Kidney epithelial cell (primary cell): ENCODE measurements at regions not wholly inside any gene's neighbourhood (a gene's known extent, or its start where the extent isn't known, plus 50 kb on each side); places are given as distances from the start of the nearest gene placed in this dataset.

Experiments used
- DNase-seq: peaks from one replicate; pipeline ENCODE4 v3.0.0-alpha.2; 2010; ENCODE audit warnings: low read depth
- H3K27me3 ChIP-seq: 2 replicates; pipeline ENCODE4 v1.6.0; 2011; ENCODE audit warnings: low read length; ENCODE audit not compliant: control insufficient read depth, insufficient read depth
- H3K36me3 ChIP-seq: 2 replicates; pipeline ENCODE4 v1.5.1; 2011; ENCODE audit warnings: low read length; ENCODE audit not compliant: control insufficient read depth, insufficient read depth
- H3K4me3 ChIP-seq: 2 replicates; pipeline ENCODE4 v1.5.1; 2011; ENCODE audit warnings: low read depth, mild to moderate bottlenecking, control low read depth, low read length
- CTCF ChIP-seq: IDR thresholded peaks from 2 replicates; pipeline ENCODE4 v1.5.1; 2011; ENCODE audit warnings: mild to moderate bottlenecking, moderate library complexity, low read length, control low read depth, inconsistent platforms; ENCODE audit not compliant: insufficient read depth, poor library complexity, severe bottlenecking

GRCh38 chr1:38297842-38298241 is 251.2 kb upstream of the POU3F1 start:
- peaks cover 3% of the 10 kb centered on the region for H3K27me3 ChIP-seq
- DNase-seq = no peak
- H3K36me3 ChIP-seq = no peaks in the 10 kb centered on the region
- H3K4me3 ChIP-seq = no peak overlapping the region
- TF ChIP-seq CTCF = no peak

- DNase-seq = no peak
- H3K4me3 ChIP-seq = no peak overlapping the region
- H3K27me3 ChIP-seq = peaks cover 6% of the 10 kb centered on the region
- TF ChIP-seq CTCF = no peak
- H3K36me3 ChIP-seq = no peaks in the 10 kb centered on the region
These were observed 250.7 kb upstream of the POU3F1 start for GRCh38 chr1:38297246-38297645.

- Histone ChIP-seq H3K4me3 (no peak overlapping the region), H3K27me3 (peaks cover 13% of the 10 kb centered on the region), H3K36me3 (no peaks in the 10 kb centered on the region)
- TF ChIP-seq CTCF = no peak
- DNase-seq = no peak
These were observed 249.5 kb upstream of the POU3F1 start for GRCh38 chr1:38296047-38296446.

GRCh38 chr1:38293567-38293966 is 247.0 kb upstream of the POU3F1 start:
- DNase-seq = no peak
- TF ChIP-seq CTCF = no peak
- Histone ChIP-seq H3K36me3 (no peaks in the 10 kb centered on the region), H3K27me3 (peaks cover 16% of the 10 kb centered on the region), H3K4me3 (no peak overlapping the region)

- H3K4me3 ChIP-seq = no peak overlapping the region
- DNase-seq = no peak
- H3K36me3 ChIP-seq = no peaks in the 10 kb centered on the region
- TF ChIP-seq CTCF = no peak
- peaks cover 16% of the 10 kb centered on the region for H3K27me3 ChIP-seq
These were observed 246.4 kb upstream of the POU3F1 start for GRCh38 chr1:38292969-38293368.

- TF ChIP-seq CTCF = no peak
- H3K27me3 ChIP-seq = peaks cover 16% of the 10 kb centered on the region
These were observed 245.4 kb upstream of the POU3F1 start for GRCh38 chr1:38291906-38292521.

More at GRCh38 chr1:38291906-38292521, 245.4 kb upstream of the POU3F1 start:
- DNase-seq = no peak
- H3K36me3 ChIP-seq = no peaks in the 10 kb centered on the region
- no peak overlapping the region for H3K4me3 ChIP-seq
